HCT116 (cell line): ENCODE measurements at regions not wholly inside any gene's neighbourhood (a gene's known extent, or its start where the extent isn't known, plus 50 kb on each side); places are given as distances from the start of the nearest gene placed in this dataset.

Experiments used
- ATAC-seq: fragments of 200-7000 bp; cut with Tn5 transposase; 2 replicates; pipeline ENCODE4 v1.9.1; 2020; ENCODE audit warnings: mild to moderate bottlenecking, moderate library complexity
- BruUV-seq: library from RNA; stranded (reverse); fragments of 400-500 nt; replicated peaks from 2 replicates; lab custom pipeline; 2021; lab: Mats Ljungman, UMichigan
- CTCF ChIA-PET: fragments of 300-600 bp; sonication (Branson Sonifier 250); formaldehyde crosslinking; loops from one replicate; lab custom pipeline; 2021; ENCODE audit warnings: antibody characterized with exemption; lab: Charles Lee
- POLR2A ChIA-PET: fragments of 300-600, 350-600 bp; sonication (Branson Sonifier 250); formaldehyde crosslinking; loops from one replicate; lab custom pipeline; 2021; ENCODE audit warnings: antibody characterized with exemption; lab: Charles Lee
- RAD21 ChIA-PET, 2 experiments: fragments of 300-600 bp; sonication (Branson Sonifier 250); formaldehyde crosslinking; loops; one replicate each; lab custom pipeline; 2023; ENCODE audit warnings: low total read pairs in 2 of 2; ENCODE audit not compliant: uncharacterized antibody in 2 of 2, unreplicated experiment in 2 of 2, low non-redundant PET in 1 of 2; lab: Charles Lee
- DNase-seq: peaks from one replicate; pipeline ENCODE4 v3.0.0-alpha.2; 2010; ENCODE audit warnings: low read depth, low spot score
- H2AFZ ChIP-seq: fragments of 200-600 bp; shearing (Covaris generic), sonication (generic); 2 replicates; pipeline ENCODE4 v1.6.1; 2017; ENCODE audit warnings: low read depth, mixed run types, mixed read lengths, antibody characterized with exemption, low read length; ENCODE audit not compliant: poor library complexity, severe bottlenecking
- H3K27ac ChIP-seq: 2 replicates; pipeline ENCODE4 v1.5.1; 2012; ENCODE audit warnings: low read depth, low read length
- H3K27me3 ChIP-seq: fragments of 200-600 bp; sonication (generic); 2 replicates; pipeline ENCODE4 v1.6.1; 2016; ENCODE audit warnings: mixed run types, low read length, mixed read lengths; ENCODE audit not compliant: insufficient read depth
- H3K36me3 ChIP-seq, 2 experiments: fragments of 200-500 bp in 1 of 2; fragments of 200-600 bp in 1 of 2; sonication (Bioruptor generic) in 1 of 2; sonication (generic) in 1 of 2; 2 replicates each; pipeline versions ENCODE4 v1.5.1 to v1.6.1; 2014 to 2016; ENCODE audit warnings: low read length in 2 of 2, inconsistent platforms in 1 of 2, mixed read lengths in 1 of 2, mixed run types in 1 of 2; ENCODE audit not compliant: insufficient read depth in 2 of 2, control insufficient read depth in 1 of 2
- H3K4me1 ChIP-seq, 2 experiments: fragments of 200-600 bp in 1 of 2; sonication (generic) in 1 of 2; 2 replicates each; pipeline versions ENCODE4 v1.5.1 to v1.6.1; 2012 to 2017; ENCODE audit warnings: low read length in 2 of 2, inconsistent platforms in 1 of 2, mild to moderate bottlenecking in 1 of 2, mixed read lengths in 1 of 2, mixed run types in 1 of 2, moderate library complexity in 1 of 2; ENCODE audit not compliant: insufficient read depth in 2 of 2, control insufficient read depth in 1 of 2
- H3K4me2 ChIP-seq: fragments of 200-600 bp; sonication (generic); 2 replicates; pipeline ENCODE4 v1.6.1; 2017; ENCODE audit warnings: mixed run types, low read length, mixed read lengths
- H3K4me3 ChIP-seq, 2 experiments: fragments of 200-600 bp in 1 of 2; sonication (generic) in 1 of 2; replicated peaks in 1 of 2; 2 replicates each; pipeline ENCODE4 v1.5.1; 2011 to 2016; ENCODE audit warnings: low read length in 2 of 2, control low read depth in 1 of 2, low read depth in 1 of 2, mild to moderate bottlenecking in 1 of 2, mixed read lengths in 1 of 2, mixed run types in 1 of 2
- H3K79me2 ChIP-seq: fragments of 200-600 bp; sonication (generic); 2 replicates; pipeline ENCODE4 v1.6.1; 2017; ENCODE audit warnings: mild to moderate bottlenecking, mixed run types, low read length, moderate library complexity, mixed read lengths; ENCODE audit not compliant: insufficient read depth
- H3K9ac ChIP-seq: fragments of 200-600 bp; sonication (generic); 2 replicates; pipeline ENCODE4 v1.6.1; 2016; ENCODE audit warnings: low read length, mixed read lengths
- H3K9me2 ChIP-seq: fragments of 200-600 bp; sonication (generic), shearing (Covaris generic); 2 replicates; pipeline ENCODE4 v1.6.1; 2017; ENCODE audit warnings: mixed run types, mild to moderate bottlenecking, moderate library complexity; ENCODE audit not compliant: insufficient read depth
- H3K9me3 ChIP-seq, 2 experiments: fragments of 200-500 bp in 1 of 2; fragments of 200-600 bp in 1 of 2; sonication (Bioruptor generic) in 1 of 2; sonication (generic) in 1 of 2; 2 replicates each; pipeline ENCODE4 v1.6.1; 2014 to 2017; ENCODE audit warnings: low read length in 2 of 2, mixed read lengths in 2 of 2, inconsistent platforms in 1 of 2, low read depth in 1 of 2, mild to moderate bottlenecking in 1 of 2, mixed run types in 1 of 2, moderate library complexity in 1 of 2; ENCODE audit not compliant: control insufficient read depth in 1 of 2, insufficient read depth in 1 of 2
- H4K20me1 ChIP-seq: fragments of 200-600 bp; sonication (generic), shearing (Covaris generic); 2 replicates; pipeline ENCODE4 v1.6.1; 2017; ENCODE audit warnings: mixed run types, mild to moderate bottlenecking, moderate library complexity; ENCODE audit not compliant: insufficient read depth
- CBX3 ChIP-seq: IDR thresholded peaks from 2 replicates; pipeline ENCODE4 v1.6.1; 2012; ENCODE audit warnings: low read depth
- EGR1 ChIP-seq: IDR thresholded peaks from 2 replicates; pipeline ENCODE4 v1.6.1; 2012; ENCODE audit warnings: low read depth
- EZH2 ChIP-seq: fragments of 200-600 bp; sonication (generic); IDR thresholded peaks from 2 replicates; pipeline ENCODE4 v1.6.1; 2017; ENCODE audit warnings: antibody characterized with exemption, mixed run types
- EZH2phosphoT487 ChIP-seq: fragments of 200-600 bp; IDR thresholded peaks from 2 replicates; pipeline ENCODE4 v1.6.1; 2018; ENCODE audit warnings: antibody characterized with exemption, borderline replicate concordance
- JUND ChIP-seq: IDR thresholded peaks from 2 replicates; pipeline ENCODE4 v1.6.1; 2012
- POLR2A ChIP-seq: IDR thresholded peaks from 2 replicates; pipeline ENCODE4 v1.7.0; 2011; ENCODE audit warnings: borderline replicate concordance; ENCODE audit not compliant: insufficient read depth, insufficient read length; ENCODE audit errors: extremely low read depth
- SIN3A ChIP-seq: IDR thresholded peaks from 2 replicates; pipeline ENCODE4 v1.6.1; 2012; ENCODE audit warnings: low read depth
- SRF ChIP-seq: IDR thresholded peaks from 2 replicates; pipeline ENCODE4 v1.6.1; 2012; ENCODE audit warnings: low read depth
- TCF7L2 ChIP-seq: IDR thresholded peaks from 2 replicates; pipeline ENCODE4 v1.7.0; 2011; ENCODE audit warnings: borderline replicate concordance, inconsistent platforms; ENCODE audit not compliant: insufficient read depth, insufficient read length; ENCODE audit errors: extremely low read depth
- YY1 ChIP-seq: IDR thresholded peaks from 2 replicates; pipeline ENCODE4 v1.6.1; 2011; ENCODE audit warnings: low read length, low read depth, moderate library complexity, mild to moderate bottlenecking; ENCODE audit not compliant: insufficient replicate concordance; ENCODE audit errors: extremely low read depth
- ZFX ChIP-seq: fragments of 450-650 bp; IDR thresholded peaks from 2 replicates; pipeline ENCODE4 v1.6.1; 2017
- intact Hi-C: fragments of 100-400 bp; cut with micrococcal nuclease; formaldehyde crosslinking; loops from 2 replicates; pipeline ENCODE4 v1.10.0; 2022
- TF ChIP-seq, protein P1 (sequence below): IDR thresholded peaks from 2 replicates; pipeline ENCODE4 v1.6.1; 2012; ENCODE audit warnings: low read depth
- TF ChIP-seq, protein P2 (sequence below): IDR thresholded peaks from 2 replicates; pipeline ENCODE4 v1.6.1; 2011; ENCODE audit warnings: mild to moderate bottlenecking, low read length, moderate library complexity; ENCODE audit not compliant: insufficient replicate concordance; ENCODE audit errors: extremely low read depth
- TF ChIP-seq, protein P3 (sequence below): IDR thresholded peaks from 2 replicates; pipeline ENCODE4 v1.6.1; 2012

DNA sequence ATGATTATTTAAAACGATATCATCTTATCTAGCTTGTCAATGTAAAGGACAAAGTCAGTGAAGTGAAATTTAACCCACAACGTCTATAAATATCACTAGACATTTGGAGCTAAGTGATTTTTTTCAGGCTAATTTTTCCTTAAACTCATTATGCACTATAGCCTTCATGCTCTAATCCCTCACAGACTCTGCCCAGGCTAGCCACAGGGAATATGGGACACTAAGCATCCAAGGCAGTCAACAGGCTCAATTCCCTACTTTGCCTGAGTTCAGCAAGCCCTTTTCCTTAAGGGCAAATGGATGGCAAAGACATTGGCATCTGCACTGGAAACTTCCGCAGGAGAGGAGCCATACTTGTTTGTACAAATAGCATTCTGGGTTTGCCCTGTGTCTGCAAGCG lies 577.0 kb downstream of the LMO4 start:
- no peak for TF ChIP-seq JUND
- TF ChIP-seq SIN3A, result no peak
- no peak for TF ChIP-seq EZH2phosphoT487
- TF ChIP-seq SRF, result no peak
- TF ChIP-seq EGR1, result no peak
- no peak for TF ChIP-seq EZH2
- TF ChIP-seq CBX3, result no peak
- TF ChIP-seq ZFX, result no peak
- TF ChIP-seq, protein P1, sequence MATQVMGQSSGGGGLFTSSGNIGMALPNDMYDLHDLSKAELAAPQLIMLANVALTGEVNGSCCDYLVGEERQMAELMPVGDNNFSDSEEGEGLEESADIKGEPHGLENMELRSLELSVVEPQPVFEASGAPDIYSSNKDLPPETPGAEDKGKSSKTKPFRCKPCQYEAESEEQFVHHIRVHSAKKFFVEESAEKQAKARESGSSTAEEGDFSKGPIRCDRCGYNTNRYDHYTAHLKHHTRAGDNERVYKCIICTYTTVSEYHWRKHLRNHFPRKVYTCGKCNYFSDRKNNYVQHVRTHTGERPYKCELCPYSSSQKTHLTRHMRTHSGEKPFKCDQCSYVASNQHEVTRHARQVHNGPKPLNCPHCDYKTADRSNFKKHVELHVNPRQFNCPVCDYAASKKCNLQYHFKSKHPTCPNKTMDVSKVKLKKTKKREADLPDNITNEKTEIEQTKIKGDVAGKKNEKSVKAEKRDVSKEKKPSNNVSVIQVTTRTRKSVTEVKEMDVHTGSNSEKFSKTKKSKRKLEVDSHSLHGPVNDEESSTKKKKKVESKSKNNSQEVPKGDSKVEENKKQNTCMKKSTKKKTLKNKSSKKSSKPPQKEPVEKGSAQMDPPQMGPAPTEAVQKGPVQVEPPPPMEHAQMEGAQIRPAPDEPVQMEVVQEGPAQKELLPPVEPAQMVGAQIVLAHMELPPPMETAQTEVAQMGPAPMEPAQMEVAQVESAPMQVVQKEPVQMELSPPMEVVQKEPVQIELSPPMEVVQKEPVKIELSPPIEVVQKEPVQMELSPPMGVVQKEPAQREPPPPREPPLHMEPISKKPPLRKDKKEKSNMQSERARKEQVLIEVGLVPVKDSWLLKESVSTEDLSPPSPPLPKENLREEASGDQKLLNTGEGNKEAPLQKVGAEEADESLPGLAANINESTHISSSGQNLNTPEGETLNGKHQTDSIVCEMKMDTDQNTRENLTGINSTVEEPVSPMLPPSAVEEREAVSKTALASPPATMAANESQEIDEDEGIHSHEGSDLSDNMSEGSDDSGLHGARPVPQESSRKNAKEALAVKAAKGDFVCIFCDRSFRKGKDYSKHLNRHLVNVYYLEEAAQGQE, result no peak
- TF ChIP-seq, protein P2, sequence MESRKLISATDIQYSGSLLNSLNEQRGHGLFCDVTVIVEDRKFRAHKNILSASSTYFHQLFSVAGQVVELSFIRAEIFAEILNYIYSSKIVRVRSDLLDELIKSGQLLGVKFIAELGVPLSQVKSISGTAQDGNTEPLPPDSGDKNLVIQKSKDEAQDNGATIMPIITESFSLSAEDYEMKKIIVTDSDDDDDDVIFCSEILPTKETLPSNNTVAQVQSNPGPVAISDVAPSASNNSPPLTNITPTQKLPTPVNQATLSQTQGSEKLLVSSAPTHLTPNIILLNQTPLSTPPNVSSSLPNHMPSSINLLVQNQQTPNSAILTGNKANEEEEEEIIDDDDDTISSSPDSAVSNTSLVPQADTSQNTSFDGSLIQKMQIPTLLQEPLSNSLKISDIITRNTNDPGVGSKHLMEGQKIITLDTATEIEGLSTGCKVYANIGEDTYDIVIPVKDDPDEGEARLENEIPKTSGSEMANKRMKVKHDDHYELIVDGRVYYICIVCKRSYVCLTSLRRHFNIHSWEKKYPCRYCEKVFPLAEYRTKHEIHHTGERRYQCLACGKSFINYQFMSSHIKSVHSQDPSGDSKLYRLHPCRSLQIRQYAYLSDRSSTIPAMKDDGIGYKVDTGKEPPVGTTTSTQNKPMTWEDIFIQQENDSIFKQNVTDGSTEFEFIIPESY, result no peak
- TF ChIP-seq, protein P3, sequence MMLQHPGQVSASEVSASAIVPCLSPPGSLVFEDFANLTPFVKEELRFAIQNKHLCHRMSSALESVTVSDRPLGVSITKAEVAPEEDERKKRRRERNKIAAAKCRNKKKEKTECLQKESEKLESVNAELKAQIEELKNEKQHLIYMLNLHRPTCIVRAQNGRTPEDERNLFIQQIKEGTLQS, result no peak
- TF ChIP-seq YY1, result no peak
- no peak for TF ChIP-seq POLR2A
- TF ChIP-seq TCF7L2, result no peak
- Histone ChIP-seq H3K4me3 (no peak overlapping the region), H3K9me3 (no peaks in the 10 kb centered on the region), H3K27ac (no peak overlapping the region), H3K27me3 (no peaks in the 10 kb centered on the region), H4K20me1 (no peaks in the 10 kb centered on the region), H3K79me2 (no peaks in the 10 kb centered on the region), H3K4me2 (no peak overlapping the region), H2AFZ (no peak overlapping the region), H3K9ac (no peak overlapping the region), H3K4me1 (no peaks in the 10 kb centered on the region), H3K36me3 (no peaks in the 10 kb centered on the region), H3K9me2 (no peaks in the 10 kb centered on the region)
- ChIA-PET RAD21 (no interaction called here), POLR2A (no interaction called here), CTCF (no interaction called here)
- intact Hi-C loops, result no loop called here
- DNase-seq, result no peak
- no peak for ATAC-seq
- BruUV-seq, result no TSS peak
